ENCODE measurements at regions not wholly inside any gene's neighbourhood (a gene's known extent, or its start where the extent isn't known, plus 50 kb on each side); places are given as distances from the start of the nearest gene placed in this dataset.
"Not testable (repeated sequence)": the region's sequence is repeated elsewhere in the genome, so short reads cannot be mapped to it uniquely, and the experiment has no call there.

- no peak for DNase-seq (ENCODE audit: low read depth in 6 of 9, low spot score in 9 of 9)
- Histone ChIP-seq H3K27me3 (ENCODE audit: control insufficient read depth in 2 of 2, insufficient read depth in 1 of 2, low read length in 1 of 2) (no peaks in the 10 kb centered on the region), H3K27ac (ENCODE audit: low read depth in 1 of 2, low read length in 1 of 2) (no peak overlapping the region), H3K4me1 (ENCODE audit: control insufficient read depth in 2 of 2, insufficient read depth in 2 of 2, low read length in 2 of 2) (peaks cover 8 to 26% of the 10 kb centered on the region in 2 donors), H3K9me3 (ENCODE audit: control insufficient read depth in 2 of 2, insufficient read depth in 1 of 2, low read length in 1 of 2) (peaks cover 0 to 13% of the 10 kb centered on the region in 2 donors), H3K36me3 (ENCODE audit: control insufficient read depth in 2 of 2, insufficient read depth in 2 of 2, low read length in 1 of 2) (no peaks in the 10 kb centered on the region), H3K4me3 (ENCODE audit: low read length in 2 of 2) (no peak overlapping the region)
- 96% methylated on average over 2 of the region's 2 CpGs for WGBS
These were observed 149.1 kb upstream of the LMCD1 start for GRCh38 chr3:8352475-8352874.

- 98% methylated on average over 2 of the region's 2 CpGs for WGBS
- Histone ChIP-seq H3K9me3 (ENCODE audit: control insufficient read depth in 2 of 2, insufficient read depth in 1 of 2, low read length in 1 of 2) (peaks cover 1 to 21% of the 10 kb centered on the region in 2 donors), H3K36me3 (ENCODE audit: control insufficient read depth in 2 of 2, insufficient read depth in 2 of 2, low read length in 1 of 2) (peaks cover 0 to 4% of the 10 kb centered on the region in 2 donors), H3K27me3 (ENCODE audit: control insufficient read depth in 2 of 2, insufficient read depth in 1 of 2, low read length in 1 of 2) (no peaks in the 10 kb centered on the region), H3K4me1 (ENCODE audit: control insufficient read depth in 2 of 2, insufficient read depth in 2 of 2, low read length in 2 of 2) (peaks cover 12 to 35% of the 10 kb centered on the region in 2 donors), H3K27ac (ENCODE audit: low read depth in 1 of 2, low read length in 1 of 2) (no peak overlapping the region), H3K4me3 (ENCODE audit: low read length in 2 of 2) (no peak overlapping the region)
- no peak for DNase-seq (ENCODE audit: low read depth in 6 of 9, low spot score in 9 of 9)
These were observed 148.3 kb upstream of the LMCD1 start for GRCh38 chr3:8353364-8353763.

GRCh38 chr3:8355346-8355745, 146.3 kb upstream of the LMCD1 start:
- H3K36me3 ChIP-seq (ENCODE audit: control insufficient read depth in 2 of 2, insufficient read depth in 2 of 2, low read length in 1 of 2): peaks cover 0 to 4% of the 10 kb centered on the region in 2 donors
- peak overlapping the region in 1 of 2 donors; percentile 97 for H3K27ac ChIP-seq (ENCODE audit: low read depth in 1 of 2, low read length in 1 of 2)
- H3K27me3 ChIP-seq (ENCODE audit: control insufficient read depth in 2 of 2, insufficient read depth in 1 of 2, low read length in 1 of 2): no peaks in the 10 kb centered on the region
- no peak for DNase-seq (ENCODE audit: low read depth in 6 of 9, low spot score in 9 of 9)
- H3K4me1 ChIP-seq (ENCODE audit: control insufficient read depth in 2 of 2, insufficient read depth in 2 of 2, low read length in 2 of 2): peaks cover 12 to 36% of the 10 kb centered on the region in 2 donors
- peaks cover 1 to 21% of the 10 kb centered on the region in 2 donors for H3K9me3 ChIP-seq (ENCODE audit: control insufficient read depth in 2 of 2, insufficient read depth in 1 of 2, low read length in 1 of 2)
- 97% methylated on average over 1 of the region's 1 CpG for WGBS
- no peak overlapping the region for H3K4me3 ChIP-seq (ENCODE audit: low read length in 2 of 2)

- not testable (repeated sequence) for H3K4me3 ChIP-seq (ENCODE audit: low read length in 2 of 2); H3K36me3 ChIP-seq (ENCODE audit: control insufficient read depth in 2 of 2, insufficient read depth in 2 of 2, low read length in 1 of 2); H3K27me3 ChIP-seq (ENCODE audit: control insufficient read depth in 2 of 2, insufficient read depth in 1 of 2, low read length in 1 of 2)
- DNase-seq (ENCODE audit: low read depth in 6 of 9, low spot score in 9 of 9): peak in 1 of 9 donors; percentile 22
- Histone ChIP-seq H3K9me3 (ENCODE audit: control insufficient read depth in 2 of 2, insufficient read depth in 1 of 2, low read length in 1 of 2) (peaks cover 1 to 21% of the 10 kb centered on the region in 2 donors), H3K27ac (ENCODE audit: low read depth in 1 of 2, low read length in 1 of 2) (peak overlapping the region in 1 of 2 donors; percentile 97), H3K4me1 (ENCODE audit: control insufficient read depth in 2 of 2, insufficient read depth in 2 of 2, low read length in 2 of 2) (peaks cover 12 to 36% of the 10 kb centered on the region in 2 donors)
These were observed 145.6 kb upstream of the LMCD1 start for GRCh38 chr3:8356066-8356465.

GRCh38 chr3:8357859-8358258, 143.8 kb upstream of the LMCD1 start:
- 88% methylated on average over 7 of the region's 7 CpGs for WGBS
- peak in 1 of 9 donors; percentile 30 for DNase-seq (ENCODE audit: low read depth in 6 of 9, low spot score in 9 of 9)
- peak overlapping the region; percentile 94 to 97 for H3K27ac ChIP-seq (ENCODE audit: low read depth in 1 of 2, low read length in 1 of 2)

GRCh38 chr3:8359133-8359532, 142.5 kb upstream of the LMCD1 start:
- WGBS: 98% methylated on average over 1 of the region's 1 CpG
- Histone ChIP-seq H3K4me3 (ENCODE audit: low read length in 2 of 2) (no peak overlapping the region), H3K27ac (ENCODE audit: low read depth in 1 of 2, low read length in 1 of 2) (no peak overlapping the region), H3K27me3 (ENCODE audit: control insufficient read depth in 2 of 2, insufficient read depth in 1 of 2, low read length in 1 of 2) (no peaks in the 10 kb centered on the region), H3K36me3 (ENCODE audit: control insufficient read depth in 2 of 2, insufficient read depth in 2 of 2, low read length in 1 of 2) (peaks cover 0 to 4% of the 10 kb centered on the region in 2 donors), H3K9me3 (ENCODE audit: control insufficient read depth in 2 of 2, insufficient read depth in 1 of 2, low read length in 1 of 2) (peaks cover 1 to 13% of the 10 kb centered on the region in 2 donors), H3K4me1 (ENCODE audit: control insufficient read depth in 2 of 2, insufficient read depth in 2 of 2, low read length in 2 of 2) (peaks cover 14 to 36% of the 10 kb centered on the region in 2 donors)
- DNase-seq (ENCODE audit: low read depth in 6 of 9, low spot score in 9 of 9): no peak

More at GRCh38 chr3:8357859-8358258, 143.8 kb upstream of the LMCD1 start:
- peaks cover 14 to 36% of the 10 kb centered on the region in 2 donors for H3K4me1 ChIP-seq (ENCODE audit: control insufficient read depth in 2 of 2, insufficient read depth in 2 of 2, low read length in 2 of 2)
- peaks cover 1 to 18% of the 10 kb centered on the region in 2 donors for H3K9me3 ChIP-seq (ENCODE audit: control insufficient read depth in 2 of 2, insufficient read depth in 1 of 2, low read length in 1 of 2)
- peaks cover 0 to 4% of the 10 kb centered on the region in 2 donors for H3K36me3 ChIP-seq (ENCODE audit: control insufficient read depth in 2 of 2, insufficient read depth in 2 of 2, low read length in 1 of 2)
- no peaks in the 10 kb centered on the region for H3K27me3 ChIP-seq (ENCODE audit: control insufficient read depth in 2 of 2, insufficient read depth in 1 of 2, low read length in 1 of 2)
- H3K4me3 ChIP-seq (ENCODE audit: low read length in 2 of 2): no peak overlapping the region

GRCh38 chr3:8363200-8363599, 138.4 kb upstream of the LMCD1 start:
- peaks cover 2% of the 10 kb centered on the region in 2 donors for H3K4me1 ChIP-seq (ENCODE audit: control insufficient read depth in 2 of 2, insufficient read depth in 2 of 2, low read length in 2 of 2)
- no peak for DNase-seq (ENCODE audit: low read depth in 6 of 9, low spot score in 9 of 9)
- no peaks in the 10 kb centered on the region for H3K27me3 ChIP-seq (ENCODE audit: control insufficient read depth in 2 of 2, insufficient read depth in 1 of 2, low read length in 1 of 2)
- 97% methylated on average over 1 of the region's 1 CpG for WGBS
- peaks cover 0 to 1% of the 10 kb centered on the region in 2 donors for H3K9me3 ChIP-seq (ENCODE audit: control insufficient read depth in 2 of 2, insufficient read depth in 1 of 2, low read length in 1 of 2)
- peaks cover 0 to under 1% of the 10 kb centered on the region in 2 donors for H3K36me3 ChIP-seq (ENCODE audit: control insufficient read depth in 2 of 2, insufficient read depth in 2 of 2, low read length in 1 of 2)
- no peak overlapping the region for H3K27ac ChIP-seq (ENCODE audit: low read depth in 1 of 2, low read length in 1 of 2)
- H3K4me3 ChIP-seq (ENCODE audit: low read length in 2 of 2): no peak overlapping the region

GRCh38 chr3:8365541-8365940, 136.1 kb upstream of the LMCD1 start:
- DNase-seq (ENCODE audit: low read depth in 6 of 9, low spot score in 9 of 9): no peak
- WGBS: 88% methylated on average over 5 of the region's 5 CpGs
- no peak overlapping the region for H3K27ac ChIP-seq (ENCODE audit: low read depth in 1 of 2, low read length in 1 of 2)
- H3K9me3 ChIP-seq (ENCODE audit: control insufficient read depth in 2 of 2, insufficient read depth in 1 of 2, low read length in 1 of 2): no peaks in the 10 kb centered on the region
- H3K36me3 ChIP-seq (ENCODE audit: control insufficient read depth in 2 of 2, insufficient read depth in 2 of 2, low read length in 1 of 2): no peaks in the 10 kb centered on the region
- peaks cover 0 to 2% of the 10 kb centered on the region in 2 donors for H3K4me1 ChIP-seq (ENCODE audit: control insufficient read depth in 2 of 2, insufficient read depth in 2 of 2, low read length in 2 of 2)
- H3K4me3 ChIP-seq (ENCODE audit: low read length in 2 of 2): no peak overlapping the region
- no peaks in the 10 kb centered on the region for H3K27me3 ChIP-seq (ENCODE audit: control insufficient read depth in 2 of 2, insufficient read depth in 1 of 2, low read length in 1 of 2)

GRCh38 chr3:8366219-8366810, 135.3 kb upstream of the LMCD1 start:
- H3K9me3 ChIP-seq (ENCODE audit: control insufficient read depth in 2 of 2, insufficient read depth in 1 of 2, low read length in 1 of 2): no peaks in the 10 kb centered on the region
- no peak overlapping the region for H3K27ac ChIP-seq (ENCODE audit: low read depth in 1 of 2, low read length in 1 of 2)
- 97% methylated on average over 1 of the region's 1 CpG for WGBS
- no peaks in the 10 kb centered on the region for H3K36me3 ChIP-seq (ENCODE audit: control insufficient read depth in 2 of 2, insufficient read depth in 2 of 2, low read length in 1 of 2)
- DNase-seq (ENCODE audit: low read depth in 6 of 9, low spot score in 9 of 9): no peak
- peaks cover 0 to 2% of the 10 kb centered on the region in 2 donors for H3K4me1 ChIP-seq (ENCODE audit: control insufficient read depth in 2 of 2, insufficient read depth in 2 of 2, low read length in 2 of 2)
- no peak overlapping the region for H3K4me3 ChIP-seq (ENCODE audit: low read length in 2 of 2)
- H3K27me3 ChIP-seq (ENCODE audit: control insufficient read depth in 2 of 2, insufficient read depth in 1 of 2, low read length in 1 of 2): no peaks in the 10 kb centered on the region
